ENCODE measurements at regions not wholly inside any gene's neighbourhood (a gene's known extent, or its start where the extent isn't known, plus 50 kb on each side); places are given as distances from the start of the nearest gene placed in this dataset.

GRCh38 chr7:50206453-50207250 lies 97.9 kb upstream of the IKZF1 start:
- ChIA-PET POLR2A (interaction anchor here (0.7 kb wide), 1 partner anchor 1966 kb away, joined by 3 read pairs; no protein-coding TSS in a partner anchor), CTCF (interaction anchor here (0.8 to 7.4 kb wide), 32 partner anchors 14 to 261 kb away, joined by 3 to 136 read pairs (median 8); partner anchors contain the start of gene ZPBP)
- DNase-seq (ENCODE audit: extremely low spot score) = no peak
- TF ChIP-seq CTCF (IDR thresholded peaks at IDR 0.05; ENCODE audit: control extremely low read depth, extremely low read depth, low read depth, missing control alignments) = no peak

- ChIA-PET POLR2A (no interaction called here), CTCF (interaction anchor here (0.6 to 7.4 kb wide), 57 partner anchors 8 to 244 kb away, joined by 3 to 136 read pairs (median 5); partner anchors contain the start of gene ZPBP)
- TF ChIP-seq CTCF (IDR thresholded peaks at IDR 0.05; ENCODE audit: control extremely low read depth, extremely low read depth, low read depth, missing control alignments) = no peak
- no peak for DNase-seq (ENCODE audit: extremely low spot score)
Observed at GRCh38 chr7:50205011-50205410, 99.5 kb upstream of the IKZF1 start.

GRCh38 chr7:50204581-50204980 lies 99.9 kb upstream of the IKZF1 start:
- DNase-seq (ENCODE audit: extremely low spot score) = no peak
- TF ChIP-seq CTCF (IDR thresholded peaks at IDR 0.05; ENCODE audit: control extremely low read depth, extremely low read depth, low read depth, missing control alignments) = no peak
- POLR2A ChIA-PET = no interaction called here
- CTCF ChIA-PET = interaction anchor here (0.9 to 7.4 kb wide), 30 partner anchors 7 to 244 kb away, joined by 3 to 136 read pairs (median 8); partner anchors contain the start of gene ZPBP

GRCh38 chr7:50203521-50203920 lies 101.0 kb upstream of the IKZF1 start:
- POLR2A ChIA-PET = no interaction called here
- TF ChIP-seq CTCF (IDR thresholded peaks at IDR 0.05; ENCODE audit: control extremely low read depth, extremely low read depth, low read depth, missing control alignments) = no peak
- CTCF ChIA-PET = interaction anchor here (0.8 to 7.4 kb wide), 10 partner anchors 11 to 235 kb away, joined by 3 to 136 read pairs (median 4); no protein-coding TSS in a partner anchor
- no peak for DNase-seq (ENCODE audit: extremely low spot score)

GRCh38 chr7:50202052-50202555 lies 102.4 kb upstream of the IKZF1 start:
- CTCF ChIA-PET = interaction anchor here (0.8 to 7.4 kb wide), 13 partner anchors 10 to 265 kb away, joined by 3 to 136 read pairs (median 4); no protein-coding TSS in a partner anchor
- POLR2A ChIA-PET = no interaction called here
- no peak for DNase-seq (ENCODE audit: extremely low spot score)
- TF ChIP-seq CTCF (IDR thresholded peaks at IDR 0.05; ENCODE audit: control extremely low read depth, extremely low read depth, low read depth, missing control alignments) = no peak

- ChIA-PET CTCF (interaction anchor here (1.3 to 2.6 kb wide), 4 partner anchors 9 to 218 kb away, joined by 4 to 11 read pairs (median 5); no protein-coding TSS in a partner anchor), POLR2A (no interaction called here)
- no peak for TF ChIP-seq CTCF (IDR thresholded peaks at IDR 0.05; ENCODE audit: control extremely low read depth, extremely low read depth, low read depth, missing control alignments)
- DNase-seq (ENCODE audit: extremely low spot score) = no peak
Observed at GRCh38 chr7:50199824-50200223, 104.7 kb upstream of the IKZF1 start.
